ENCODE measurements at regions not wholly inside any gene's neighbourhood (a gene's known extent, or its start where the extent isn't known, plus 50 kb on each side); places are given as distances from the start of the nearest gene placed in this dataset.

DNA sequence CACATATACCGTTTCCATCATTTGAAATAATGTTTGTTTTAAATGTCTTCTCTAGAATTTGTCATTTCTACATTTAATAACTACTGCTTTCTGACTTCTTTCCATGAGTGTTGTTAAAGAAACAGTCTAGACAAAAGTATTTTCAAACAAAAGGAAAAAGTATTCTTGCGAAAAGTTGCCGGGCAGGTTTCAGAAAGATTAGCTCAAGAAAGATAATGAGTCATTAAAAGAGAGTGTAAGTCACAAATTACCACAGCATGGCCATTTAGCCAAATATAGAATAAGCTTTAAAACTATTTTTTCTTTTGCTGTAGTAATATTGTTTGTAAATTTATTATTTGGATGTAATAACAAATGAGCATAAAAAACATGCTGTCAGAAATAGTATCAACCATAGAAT lies 493.0 kb downstream of the TLL1 start:
- DNase-seq = no peak

DNA sequence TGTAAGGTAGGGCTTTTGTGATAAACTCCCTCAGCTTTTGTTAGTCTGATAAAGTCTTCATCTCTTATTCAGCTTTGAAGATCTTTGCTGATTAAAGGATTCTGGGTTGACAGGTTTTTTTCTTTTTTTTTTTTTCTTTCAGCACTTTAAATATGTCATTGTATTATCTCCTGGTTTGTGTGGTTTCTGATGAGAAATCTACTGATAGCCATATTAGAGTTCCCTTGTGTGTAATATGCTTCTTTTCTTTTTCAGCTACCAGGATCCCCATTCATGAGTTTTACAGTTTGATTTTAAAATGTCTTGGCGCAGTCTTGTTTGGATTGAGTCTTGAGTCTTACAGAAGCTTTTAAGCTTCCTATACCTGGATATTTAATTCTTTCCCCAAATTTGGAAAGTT lies 504.5 kb downstream of the TLL1 start:
- no peak for DNase-seq

DNA sequence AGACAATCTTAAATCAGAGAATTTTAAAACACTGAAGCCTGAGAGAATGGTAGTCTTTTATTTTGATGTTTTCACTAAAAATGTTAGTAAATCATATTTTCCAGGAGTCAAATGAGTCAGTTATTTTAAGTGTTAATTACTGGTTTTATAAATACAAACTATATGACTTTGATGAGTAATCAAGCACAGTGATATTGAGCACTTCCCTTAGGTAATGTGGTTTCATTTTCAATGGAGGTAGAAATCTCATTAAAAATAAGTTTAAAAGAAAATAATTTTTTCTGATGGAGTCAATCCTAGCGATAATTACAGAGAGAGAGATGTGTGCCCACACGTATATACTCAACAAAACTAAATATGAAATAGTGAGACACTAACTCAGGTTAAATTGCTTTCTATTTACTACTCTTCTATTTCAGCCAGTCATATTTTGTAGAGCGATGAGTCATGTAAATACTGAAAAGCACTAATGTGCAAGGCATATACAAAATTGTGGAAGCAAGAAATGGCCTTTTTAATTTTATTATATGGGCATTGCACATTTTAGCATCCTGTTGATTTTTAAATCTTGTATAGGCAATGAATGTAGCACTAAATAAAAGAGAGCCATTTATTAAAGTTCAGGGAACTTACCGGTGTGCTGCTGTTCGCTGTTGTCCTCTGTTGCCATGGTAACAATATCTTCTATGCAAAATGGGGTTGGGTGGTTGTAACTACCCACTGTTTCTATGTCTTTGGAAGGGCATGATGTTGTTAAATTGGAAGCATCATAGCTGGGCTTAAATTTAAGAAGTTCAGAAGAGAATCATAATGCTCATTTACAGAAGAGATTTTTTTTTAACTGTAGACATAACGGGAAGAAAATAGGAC lies 513.7 kb downstream of the TLL1 start:
- no peak for DNase-seq

DNA sequence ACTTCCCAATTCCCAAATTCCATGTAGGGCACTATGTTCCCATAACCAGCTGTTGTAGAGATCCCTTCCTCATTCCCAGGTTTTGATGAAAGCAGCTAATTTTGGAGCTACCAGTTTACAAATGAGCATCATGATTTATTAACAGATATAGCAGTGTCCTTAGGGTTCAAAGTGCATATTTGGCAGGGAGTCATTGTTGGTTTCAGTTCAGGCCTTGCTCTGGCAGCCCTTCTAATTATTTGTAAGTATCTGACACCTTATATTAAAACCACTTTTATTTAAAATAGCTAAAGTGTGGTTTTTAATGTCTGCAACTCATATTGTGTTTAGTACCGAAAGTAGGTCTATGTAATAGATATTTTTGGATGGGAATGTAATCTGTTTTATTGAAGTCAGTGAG lies 518.5 kb downstream of the TLL1 start:
- DNase-seq = no peak

DNA sequence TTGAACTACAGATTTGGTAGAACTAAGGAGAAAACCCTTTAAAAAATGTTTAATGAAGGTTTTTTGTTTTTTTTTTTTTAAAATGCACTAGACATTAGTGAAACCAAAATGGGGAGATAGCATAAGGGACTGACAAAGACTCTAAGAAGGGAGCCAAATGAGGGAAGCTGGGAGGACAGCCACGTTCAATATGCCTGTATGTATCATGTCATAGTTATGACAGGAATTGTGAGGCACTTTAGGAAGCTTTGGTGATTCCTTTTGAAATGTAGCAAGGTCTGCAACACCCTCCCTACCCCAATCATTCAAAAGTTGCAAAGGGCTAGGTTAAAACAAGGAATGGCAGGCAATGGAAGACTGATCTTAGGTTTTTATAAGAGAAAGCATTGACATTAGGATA lies 526.0 kb downstream of the TLL1 start:
- DNase-seq = no peak

DNA sequence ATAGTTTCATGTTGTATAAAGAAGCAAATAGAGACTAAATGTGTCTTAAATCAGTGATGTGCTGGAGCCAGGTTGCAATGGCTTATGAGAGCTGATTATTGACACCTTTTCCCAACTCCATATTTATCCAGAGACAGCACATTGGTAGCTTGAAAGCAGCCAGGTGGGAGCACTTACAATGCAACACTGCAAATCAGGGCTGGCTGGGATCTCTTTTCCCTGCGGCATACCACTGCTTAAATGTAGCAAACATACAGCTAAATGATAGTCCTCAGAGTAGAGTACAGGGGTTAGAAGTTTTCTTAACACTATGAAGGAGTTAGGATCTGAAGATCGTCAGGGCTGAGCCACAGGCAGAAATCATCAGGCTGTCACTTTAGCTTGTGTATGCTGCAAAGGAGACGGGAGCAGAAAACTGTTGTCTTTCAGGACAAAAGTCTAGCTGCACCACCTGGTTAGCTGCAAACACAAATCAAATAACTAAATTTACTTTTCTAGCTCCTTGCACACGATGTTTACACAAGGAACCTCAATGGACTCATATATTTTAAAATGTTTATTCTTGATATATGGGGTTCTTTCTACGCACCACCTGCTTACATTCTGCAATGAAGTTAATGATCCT lies 527.3 kb downstream of the TLL1 start:
- DNase-seq = no peak

DNA sequence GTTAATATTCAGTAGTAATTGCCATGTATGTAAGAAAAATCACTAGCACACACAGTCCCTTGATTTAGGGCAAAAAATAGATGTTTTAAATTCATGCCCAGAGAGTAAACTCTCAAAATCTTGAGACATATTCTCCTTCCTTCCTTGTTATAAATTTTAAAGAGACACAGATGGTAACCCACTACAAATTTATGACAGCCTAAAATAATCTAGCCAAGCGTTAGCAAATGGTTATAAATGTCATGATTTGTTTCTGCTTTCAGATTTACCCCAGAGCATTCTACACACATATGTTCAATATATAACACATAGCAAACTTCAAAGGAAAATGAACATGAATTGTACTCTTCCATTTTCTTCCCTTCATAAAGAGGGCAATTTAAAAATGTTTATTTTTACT lies 540.3 kb downstream of the TLL1 start:
- no peak for DNase-seq

DNA sequence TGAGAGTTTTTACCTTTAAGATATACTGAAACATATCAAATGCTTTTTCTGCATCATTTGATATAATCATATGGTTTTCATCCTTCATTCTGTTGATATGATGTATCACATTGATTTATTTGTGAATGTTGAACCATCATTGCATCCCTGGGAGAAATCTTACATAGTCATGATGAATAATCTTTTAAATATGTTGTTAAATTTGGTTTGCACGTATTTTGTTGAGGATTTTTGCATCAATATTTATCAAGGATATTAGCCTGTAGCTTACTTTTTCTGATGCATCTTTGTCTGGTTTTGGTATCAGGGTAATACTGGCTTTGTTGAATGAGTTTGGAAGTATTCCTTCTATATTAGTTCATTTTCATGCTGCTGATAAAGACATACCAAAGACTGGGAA lies 541.4 kb downstream of the TLL1 start:
- no peak for DNase-seq

DNA sequence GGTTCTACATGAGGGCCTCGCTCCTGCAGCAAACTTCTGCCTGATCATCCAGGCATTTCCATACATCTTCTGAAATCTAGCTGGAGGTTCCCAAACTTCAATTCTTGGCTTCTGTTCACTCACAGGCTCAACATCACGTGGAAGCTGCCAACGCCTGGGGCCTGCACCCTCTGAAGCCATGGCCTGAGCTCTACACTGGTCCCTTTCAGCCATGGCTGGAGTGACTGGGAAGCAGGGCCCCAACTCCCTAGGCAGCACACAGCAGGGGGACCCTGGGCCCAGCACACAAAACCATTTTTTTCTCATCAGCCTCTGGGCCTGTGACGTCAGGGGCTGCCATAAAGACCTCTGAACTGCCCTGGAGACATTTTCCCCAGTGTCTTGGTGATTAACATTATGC lies 542.7 kb downstream of the TLL1 start:
- no peak for DNase-seq

DNA sequence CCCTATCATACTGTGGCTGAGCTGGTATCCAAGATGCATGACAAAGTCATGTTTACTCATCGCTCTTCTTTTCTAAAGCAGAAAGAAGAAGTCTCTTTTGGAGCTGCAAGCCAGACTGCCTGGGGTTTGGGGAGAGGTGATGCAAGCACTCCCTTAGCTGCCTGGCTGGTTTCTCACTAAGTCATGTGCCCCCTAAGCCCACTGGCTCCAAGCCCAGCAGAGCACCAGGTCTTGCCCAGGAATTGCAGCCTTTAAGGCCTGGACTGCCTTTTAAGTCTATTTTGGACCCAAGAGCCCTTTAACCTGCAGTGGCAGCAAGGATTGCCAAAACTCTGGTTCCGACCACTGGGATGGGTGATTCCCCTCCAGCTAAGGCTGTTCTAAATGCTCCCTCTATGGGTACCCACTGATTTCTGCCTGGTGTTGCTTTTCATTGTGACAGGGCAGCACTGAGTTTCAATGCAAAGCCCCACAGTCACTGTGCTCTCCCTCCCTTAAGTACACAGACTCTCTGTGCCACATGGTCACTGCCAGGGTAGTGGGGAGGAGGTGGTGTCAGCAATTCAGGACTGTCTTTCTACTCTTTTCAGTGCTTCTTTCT lies 548.6 kb downstream of the TLL1 start:
- no peak for DNase-seq

DNA sequence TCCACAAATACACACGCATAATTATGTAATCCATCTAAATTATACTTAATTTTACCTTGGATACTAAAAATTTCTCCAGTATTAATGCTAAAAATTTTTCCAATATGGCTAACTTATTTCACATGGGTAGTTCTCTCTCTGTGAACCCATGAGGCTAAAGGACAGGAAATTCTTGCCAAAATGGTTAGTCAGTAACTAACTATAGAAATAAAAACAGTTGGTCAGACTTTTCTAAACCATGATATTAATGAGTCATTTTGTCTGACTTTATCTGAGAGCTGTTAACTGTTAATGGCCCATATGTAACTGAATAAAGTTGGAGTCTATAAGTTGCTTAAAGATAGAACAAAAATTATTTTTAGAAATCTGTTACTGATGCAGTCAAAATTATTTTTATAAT lies 549.4 kb downstream of the TLL1 start:
- DNase-seq = no peak

DNA sequence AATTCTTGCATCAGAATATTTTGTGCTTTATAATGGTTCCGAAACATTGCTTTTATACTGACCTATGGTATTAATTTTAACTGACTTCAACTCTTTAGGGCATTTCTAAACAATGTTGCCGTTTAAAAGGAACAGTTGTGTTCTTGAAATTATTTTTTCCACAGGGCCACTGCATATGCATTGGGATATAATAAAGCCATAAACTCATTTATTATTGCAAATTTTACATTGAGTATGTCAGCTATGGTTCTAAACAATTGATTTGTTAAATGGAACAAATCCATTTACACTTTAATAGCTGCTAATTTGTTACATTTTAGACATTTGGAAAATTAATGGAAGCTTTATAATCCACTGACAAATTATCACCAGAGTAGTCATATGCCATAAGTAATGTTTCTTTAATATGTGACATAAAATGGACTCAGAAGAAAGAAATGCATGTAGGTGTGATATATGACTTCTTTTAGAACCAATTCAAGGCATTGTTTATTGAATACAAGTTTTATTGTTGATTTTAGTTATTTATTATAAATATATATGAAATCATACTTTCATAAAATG lies 553.3 kb downstream of the TLL1 start:
- no peak for DNase-seq

DNA sequence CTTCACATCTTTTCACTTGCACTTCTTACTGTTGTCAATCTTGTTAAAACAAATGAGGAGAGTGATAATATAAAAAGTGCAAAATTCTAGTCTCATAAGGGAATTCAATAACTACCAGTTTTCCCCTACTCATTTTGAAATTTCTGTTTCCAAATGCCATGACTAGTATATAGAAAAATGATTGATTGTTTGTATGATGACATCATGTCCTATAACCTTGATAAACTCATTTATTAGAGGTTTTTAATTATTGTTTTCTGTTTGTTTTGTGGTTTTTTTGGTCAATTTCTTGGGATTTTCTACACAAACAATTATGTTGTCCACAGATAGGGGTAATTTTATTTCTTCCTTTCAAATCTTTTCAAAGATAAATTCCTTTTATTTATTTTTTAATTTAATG lies 559.1 kb downstream of the TLL1 start:
- no peak for DNase-seq

DNA sequence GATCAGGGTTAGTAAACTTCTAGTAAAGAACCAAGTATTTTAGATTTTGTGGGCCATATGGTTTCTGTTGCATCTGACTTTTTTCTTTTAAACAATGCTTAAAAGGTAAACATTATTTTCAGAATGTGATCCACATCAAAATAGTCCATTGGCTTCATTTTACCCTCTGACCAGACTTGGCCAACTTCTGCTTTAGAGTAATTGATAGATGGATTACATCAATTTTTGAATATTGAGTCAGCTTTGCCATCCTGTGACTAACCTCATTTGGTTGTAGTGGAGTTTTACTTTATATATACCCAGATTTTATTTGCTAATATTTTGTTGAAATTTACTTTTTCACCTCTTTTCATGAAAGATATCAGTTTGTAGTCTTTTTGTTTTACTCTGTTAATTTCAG lies 559.8 kb downstream of the TLL1 start:
- DNase-seq = no peak

DNA sequence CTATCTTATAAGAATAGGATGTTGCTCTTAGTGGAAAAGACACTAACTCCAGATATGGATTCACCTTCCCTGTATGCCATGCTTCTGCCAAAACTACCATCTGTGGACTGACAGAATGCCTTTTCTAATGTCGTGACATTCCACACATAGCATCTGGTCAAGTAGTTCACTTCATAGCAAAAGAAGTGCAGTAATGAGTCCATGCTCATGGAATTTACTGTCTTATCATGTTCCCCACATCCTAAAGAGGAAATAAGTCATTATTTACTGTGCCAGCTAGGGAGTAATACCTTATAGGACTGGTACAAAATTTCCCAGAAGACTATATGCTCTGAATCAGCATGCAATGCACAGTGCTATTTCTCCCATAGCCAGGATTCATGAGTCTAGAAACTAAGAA lies 562.4 kb downstream of the TLL1 start:
- DNase-seq = no peak

DNA sequence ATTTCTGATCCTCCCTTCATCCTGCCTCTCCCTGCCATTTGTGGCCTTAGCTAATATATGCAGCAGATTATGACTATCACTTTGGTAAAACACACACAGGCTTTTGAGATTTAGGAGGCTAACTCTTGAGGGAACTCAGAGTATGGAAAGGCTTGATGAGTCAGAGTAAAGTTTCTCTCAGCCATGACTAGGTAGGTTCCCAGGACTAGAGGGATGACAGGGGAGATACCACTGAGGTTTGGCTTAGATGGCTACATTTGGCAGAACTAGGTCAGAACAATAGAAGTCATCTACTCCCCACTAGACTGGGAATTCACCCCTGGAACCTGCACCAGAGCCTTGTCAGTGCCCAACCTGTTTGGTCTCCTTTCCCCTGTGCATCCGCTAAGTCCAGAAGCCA lies 585.7 kb downstream of the TLL1 start:
- DNase-seq = no peak

DNA sequence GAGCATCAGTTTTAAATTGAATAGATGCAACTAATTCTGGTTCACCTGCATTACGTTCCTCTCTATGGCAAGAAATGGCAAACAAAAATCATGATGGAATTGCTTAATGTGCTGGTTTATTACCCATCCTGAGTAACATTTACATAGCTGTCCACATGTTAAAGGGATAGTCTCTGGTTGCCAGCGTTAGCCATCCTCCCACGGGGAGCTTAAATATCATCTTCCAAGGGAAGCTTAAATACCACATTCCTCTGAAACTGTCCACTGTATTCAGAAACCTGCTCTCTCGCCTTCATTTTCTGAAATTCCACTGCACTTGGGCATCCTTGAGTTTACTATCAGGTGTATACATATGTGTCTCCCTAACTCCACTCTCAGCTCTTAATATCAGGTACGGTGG lies 586.6 kb downstream of the TLL1 start:
- no peak for DNase-seq

DNA sequence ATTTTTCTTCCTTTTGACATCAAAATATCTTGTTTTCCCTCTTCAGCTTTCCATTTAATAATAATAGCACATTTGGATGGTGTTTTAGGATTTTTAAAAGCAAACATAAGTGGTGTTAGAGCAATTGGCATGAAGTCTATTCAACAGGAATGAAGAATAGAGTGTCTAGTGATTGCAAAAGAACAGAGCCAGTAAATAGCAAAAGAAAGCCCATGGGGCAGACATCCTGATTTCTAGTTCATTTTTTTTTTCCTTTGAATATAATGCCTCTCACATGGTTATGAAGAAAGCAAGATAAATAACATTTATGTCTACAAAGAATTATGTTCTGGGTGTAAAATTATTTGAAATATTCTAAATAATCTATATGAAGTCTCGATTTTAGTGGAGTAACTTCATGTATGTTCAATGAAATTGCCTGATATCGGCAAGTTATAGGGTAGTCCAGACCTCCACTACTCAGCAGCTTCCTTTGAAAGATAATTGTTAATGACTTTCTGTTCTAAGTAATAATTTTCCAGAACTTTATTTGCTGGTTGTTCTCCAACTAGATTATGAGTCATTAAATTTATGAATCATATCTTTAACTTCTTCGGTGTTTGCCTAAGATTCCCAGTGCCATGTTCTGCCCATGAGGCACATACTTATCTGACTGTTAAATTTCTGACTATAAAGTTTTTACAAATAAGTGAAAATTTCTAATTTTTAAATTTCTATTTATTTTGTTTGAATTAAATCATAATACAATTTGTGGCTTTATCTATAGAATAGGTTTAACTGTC lies 587.9 kb downstream of the TLL1 start:
- no peak for DNase-seq

DNA sequence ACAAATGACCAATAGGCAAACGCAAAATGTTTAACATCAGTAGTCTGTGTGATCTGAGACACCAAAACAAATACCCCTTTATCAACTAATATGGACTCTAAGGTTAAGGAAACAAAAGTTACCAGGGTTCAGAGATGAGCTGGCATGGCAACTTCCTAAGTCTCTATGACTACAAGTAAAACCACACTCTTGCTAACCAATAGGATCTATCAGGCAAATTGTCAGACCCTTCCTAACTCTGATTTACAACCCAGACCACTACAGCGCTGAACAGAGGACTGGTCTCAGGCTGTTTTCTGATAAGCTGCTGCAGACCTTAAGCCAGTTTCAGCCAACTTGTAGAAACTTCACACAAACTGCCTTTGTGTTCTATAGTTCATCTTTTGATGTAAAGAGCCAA lies 608.0 kb downstream of the TLL1 start:
- DNase-seq = no peak

DNA sequence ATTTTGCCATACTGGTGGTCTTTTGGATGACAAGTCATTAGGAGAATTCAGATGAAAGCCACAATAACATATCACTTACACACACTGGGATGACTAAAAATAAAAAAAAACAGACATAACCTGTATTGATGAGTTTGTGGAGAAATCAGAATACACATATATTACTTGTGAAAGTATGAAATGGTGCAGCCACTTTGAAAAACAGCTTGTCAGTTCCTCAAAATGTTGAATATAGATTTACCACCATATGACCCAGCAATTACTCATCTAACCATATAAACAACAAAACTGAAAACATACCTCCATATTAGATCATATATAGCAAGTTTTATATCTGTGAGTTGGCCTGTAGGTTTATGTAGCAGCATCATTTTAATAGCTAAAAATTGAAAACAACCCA lies 608.7 kb downstream of the TLL1 start:
- DNase-seq = no peak

DNA sequence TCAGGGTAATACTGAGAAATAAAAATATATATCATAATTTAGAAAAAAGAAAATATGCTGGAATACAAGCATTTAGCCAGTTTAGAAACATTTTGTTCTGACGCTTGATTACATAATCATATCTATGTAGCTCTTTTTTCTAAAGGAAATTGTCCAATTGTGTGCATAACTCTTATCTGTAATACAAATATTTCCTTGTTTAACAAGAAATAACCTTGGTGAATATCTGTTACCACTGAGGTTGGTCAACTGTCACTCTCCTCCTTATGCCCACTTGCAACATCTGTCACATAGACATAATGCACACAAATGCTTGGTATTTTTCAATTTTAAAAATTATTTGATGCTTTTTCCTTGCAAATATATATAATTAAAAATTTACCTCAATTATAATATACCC lies 609.7 kb downstream of the TLL1 start:
- no peak for DNase-seq

DNA sequence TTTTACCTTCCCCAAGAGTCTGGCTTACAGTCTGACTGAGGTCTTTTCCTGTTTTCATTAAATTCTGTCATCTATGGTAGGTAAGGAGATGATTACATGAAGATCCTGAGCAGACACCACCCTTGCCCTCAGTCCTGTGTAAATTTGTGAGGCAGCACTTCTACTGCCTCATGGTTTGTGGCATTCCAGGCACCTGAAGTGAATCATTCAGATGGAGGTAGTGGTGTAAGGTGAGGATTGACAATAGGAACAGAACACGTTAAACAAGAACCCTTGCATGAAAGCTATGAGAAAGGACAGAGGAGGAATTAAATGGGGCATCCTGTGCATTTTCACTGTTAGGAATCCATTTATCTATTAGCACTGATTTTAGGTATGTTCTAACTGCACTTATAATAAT lies 618.6 kb downstream of the TLL1 start:
- DNase-seq = no peak

DNA sequence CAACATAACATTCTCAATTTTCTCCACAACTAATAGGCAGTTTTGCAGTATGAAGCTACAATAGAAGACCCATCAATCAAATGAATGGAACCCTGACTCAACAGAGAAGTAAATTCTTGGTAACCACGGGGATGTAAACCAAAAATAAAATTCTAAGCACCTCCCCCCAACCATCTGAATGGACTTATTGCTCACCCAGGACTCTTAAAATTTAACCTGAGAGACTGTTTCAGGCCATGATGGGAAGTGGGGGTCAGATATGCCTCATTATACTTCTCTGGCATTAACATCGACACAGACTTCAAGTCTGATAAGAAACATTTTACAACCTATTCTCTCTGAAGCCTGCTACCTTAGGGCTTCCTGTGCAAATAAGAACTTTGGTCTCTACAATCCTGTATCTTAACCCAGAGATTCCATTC lies 620.9 kb downstream of the TLL1 start:
- no peak for DNase-seq

All from suppressor macrophage (primary cell).